ENCODE measurements at regions not wholly inside any gene's neighbourhood (a gene's known extent, or its start where the extent isn't known, plus 50 kb on each side); places are given as distances from the start of the nearest gene placed in this dataset.

DNA sequence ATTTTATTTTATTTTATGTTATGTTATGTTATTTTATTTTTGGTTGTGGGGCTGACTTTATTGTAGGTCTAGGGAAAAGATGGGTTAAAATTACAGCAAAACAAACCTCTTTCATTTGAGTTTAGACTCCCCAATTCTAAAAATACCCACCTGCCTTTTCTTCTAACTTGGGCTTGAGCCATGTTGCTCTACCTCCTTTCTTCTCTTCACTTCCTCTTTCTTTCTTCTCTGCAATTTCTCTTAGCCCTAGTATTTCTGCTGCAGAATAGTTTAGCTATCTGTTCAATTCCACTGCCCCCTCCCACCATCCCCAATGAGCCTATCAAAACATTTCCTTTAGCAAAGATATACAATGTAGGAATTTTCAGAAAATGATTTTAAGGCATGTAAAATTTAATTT lies 653.3 kb downstream of the ARAP2 start:
- no peaks in the 10 kb centered on the region for H3K9me3 ChIP-seq (ENCODE audit: control insufficient read depth in 2 of 2, insufficient read depth in 1 of 2, low read depth in 1 of 2, low read length in 1 of 2)
- DNase-seq (no peak), FAIRE-seq (no peak)
- no peaks in the 10 kb centered on the region for H3K36me3 ChIP-seq (ENCODE audit: control insufficient read depth in 3 of 3, insufficient read depth in 2 of 3, low read depth in 1 of 3, low read length in 3 of 3)
- no peak overlapping the region for H3K4me3 ChIP-seq (ENCODE audit: low read depth in 1 of 3, low read length in 3 of 3)
- no peak overlapping the region for H3K27ac ChIP-seq (ENCODE audit: low read depth in 1 of 3, low read length in 2 of 3)
- no peaks in the 10 kb centered on the region for H3K27me3 ChIP-seq (ENCODE audit: control insufficient read depth in 3 of 3, insufficient read depth in 3 of 3, low read length in 3 of 3)
- H3K4me1 ChIP-seq (ENCODE audit: control insufficient read depth in 3 of 3, insufficient read depth in 2 of 3, low read depth in 1 of 3, low read length in 2 of 3), result no peaks in the 10 kb centered on the region

DNA sequence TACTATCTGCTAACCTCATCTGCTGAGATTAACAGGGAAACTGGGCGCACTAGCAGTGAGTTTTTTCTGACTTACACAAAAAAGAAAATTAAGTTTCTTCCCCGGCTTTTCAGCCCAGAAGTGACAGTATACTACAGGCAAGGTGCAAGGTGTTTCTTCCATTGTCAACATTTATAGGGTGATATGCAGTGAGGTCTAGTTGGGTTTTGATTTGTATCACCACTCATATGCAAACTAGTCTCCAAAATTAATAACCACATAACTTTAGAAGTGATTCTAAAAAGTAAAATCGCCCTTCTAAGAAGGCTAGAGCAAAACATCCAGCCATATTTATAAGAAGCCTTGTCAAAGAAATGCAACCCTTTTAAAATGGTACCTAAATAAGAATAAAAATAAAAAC lies 640.1 kb downstream of the ARAP2 start:
- DNase-seq, result no peak
- H3K27ac ChIP-seq (ENCODE audit: low read depth in 1 of 3, low read length in 2 of 3), result no peak overlapping the region
- H3K4me1 ChIP-seq (ENCODE audit: control insufficient read depth in 3 of 3, insufficient read depth in 2 of 3, low read depth in 1 of 3, low read length in 2 of 3), result no peaks in the 10 kb centered on the region
- H3K4me3 ChIP-seq (ENCODE audit: low read depth in 1 of 3, low read length in 3 of 3), result no peak overlapping the region
- 71 to 83% (median 73%) methylated on average over 3 of the region's 3 CpGs for WGBS, 3 donors
- FAIRE-seq, result no peak
- H3K27me3 ChIP-seq (ENCODE audit: control insufficient read depth in 3 of 3, insufficient read depth in 3 of 3, low read length in 3 of 3), result no peaks in the 10 kb centered on the region
- H3K36me3 ChIP-seq (ENCODE audit: control insufficient read depth in 3 of 3, insufficient read depth in 2 of 3, low read depth in 1 of 3, low read length in 3 of 3), result no peaks in the 10 kb centered on the region
- no peaks in the 10 kb centered on the region for H3K9me3 ChIP-seq (ENCODE audit: control insufficient read depth in 2 of 2, insufficient read depth in 1 of 2, low read depth in 1 of 2, low read length in 1 of 2)

DNA sequence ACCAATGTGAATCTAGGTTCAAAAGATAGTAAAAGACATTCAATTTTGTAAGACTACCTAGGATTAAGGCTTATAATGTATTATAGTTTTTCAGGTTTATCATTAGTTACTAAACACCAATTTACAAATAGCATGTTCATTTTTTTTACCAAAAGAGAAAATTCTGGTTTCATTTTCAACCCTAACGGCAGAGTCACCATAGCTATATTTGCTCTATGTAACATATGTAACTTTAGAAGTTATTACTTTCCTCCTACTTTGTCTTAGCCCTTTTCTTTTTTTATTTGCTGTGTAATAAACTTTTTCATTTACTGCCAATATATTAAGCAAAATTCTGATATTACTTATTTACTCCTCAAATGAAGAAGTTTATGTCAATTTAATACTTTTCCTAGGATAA lies 639.6 kb downstream of the ARAP2 start:
- no peaks in the 10 kb centered on the region for H3K4me1 ChIP-seq (ENCODE audit: control insufficient read depth in 3 of 3, insufficient read depth in 2 of 3, low read depth in 1 of 3, low read length in 2 of 3)
- H3K36me3 ChIP-seq (ENCODE audit: control insufficient read depth in 3 of 3, insufficient read depth in 2 of 3, low read depth in 1 of 3, low read length in 3 of 3), result no peaks in the 10 kb centered on the region
- H3K4me3 ChIP-seq (ENCODE audit: low read depth in 1 of 3, low read length in 3 of 3), result no peak overlapping the region
- no peak for DNase-seq
- no peaks in the 10 kb centered on the region for H3K27me3 ChIP-seq (ENCODE audit: control insufficient read depth in 3 of 3, insufficient read depth in 3 of 3, low read length in 3 of 3)
- no peak for FAIRE-seq
- no peak overlapping the region for H3K27ac ChIP-seq (ENCODE audit: low read depth in 1 of 3, low read length in 2 of 3)
- 60 to 81% (median 80%) methylated on average over 1 of the region's 1 CpG for WGBS, 3 donors
- H3K9me3 ChIP-seq (ENCODE audit: control insufficient read depth in 2 of 2, insufficient read depth in 1 of 2, low read depth in 1 of 2, low read length in 1 of 2), result no peaks in the 10 kb centered on the region

DNA sequence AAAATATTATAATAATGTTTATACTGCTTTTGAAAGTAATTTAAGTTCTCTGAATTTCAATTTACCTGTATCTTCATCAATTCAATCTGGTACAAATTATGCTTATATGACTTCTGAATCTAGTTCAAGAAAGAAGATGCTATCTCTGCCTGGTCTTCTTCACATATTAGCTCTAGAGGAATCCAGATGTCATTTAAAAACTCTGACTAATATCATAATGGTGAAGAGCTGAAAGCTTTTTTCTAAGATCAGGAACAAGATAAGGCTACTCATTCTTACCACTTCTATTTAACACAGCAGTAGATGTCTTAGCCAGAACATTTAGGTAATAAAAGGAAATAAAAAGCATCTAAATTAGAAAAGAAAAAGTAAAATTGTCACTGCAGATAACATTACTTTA lies 636.1 kb downstream of the ARAP2 start:
- no peaks in the 10 kb centered on the region for H3K4me1 ChIP-seq (ENCODE audit: control insufficient read depth in 3 of 3, insufficient read depth in 2 of 3, low read depth in 1 of 3, low read length in 2 of 3)
- H3K9me3 ChIP-seq (ENCODE audit: control insufficient read depth in 2 of 2, insufficient read depth in 1 of 2, low read depth in 1 of 2, low read length in 1 of 2), result no peaks in the 10 kb centered on the region
- FAIRE-seq (no peak), DNase-seq (no peak)
- no peak overlapping the region for H3K4me3 ChIP-seq (ENCODE audit: low read depth in 1 of 3, low read length in 3 of 3)
- H3K27ac ChIP-seq (ENCODE audit: low read depth in 1 of 3, low read length in 2 of 3), result no peak overlapping the region
- H3K27me3 ChIP-seq (ENCODE audit: control insufficient read depth in 3 of 3, insufficient read depth in 3 of 3, low read length in 3 of 3), result no peaks in the 10 kb centered on the region
- no peaks in the 10 kb centered on the region for H3K36me3 ChIP-seq (ENCODE audit: control insufficient read depth in 3 of 3, insufficient read depth in 2 of 3, low read depth in 1 of 3, low read length in 3 of 3)

DNA sequence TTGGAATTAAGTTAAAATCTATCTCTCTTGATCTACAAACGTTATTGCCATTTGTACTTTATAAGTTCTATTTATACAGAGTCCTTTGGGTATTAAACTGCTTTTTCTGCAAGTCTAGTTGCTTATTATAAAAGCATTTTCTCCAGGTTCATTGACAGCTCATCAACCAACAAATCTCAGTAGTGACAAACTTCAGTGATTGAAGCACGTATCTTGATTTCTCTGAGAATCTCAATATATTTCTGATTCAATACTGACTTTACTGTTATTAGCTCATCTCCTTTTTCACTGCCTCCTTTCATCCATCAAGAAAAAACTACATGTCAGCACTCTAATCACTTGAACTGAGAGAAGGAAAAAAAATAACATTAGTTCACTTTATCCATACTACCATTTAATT lies 630.2 kb downstream of the ARAP2 start:
- H3K4me3 ChIP-seq (ENCODE audit: low read depth in 1 of 3, low read length in 3 of 3), result no peak overlapping the region
- H3K27me3 ChIP-seq (ENCODE audit: control insufficient read depth in 3 of 3, insufficient read depth in 3 of 3, low read length in 3 of 3), result no peaks in the 10 kb centered on the region
- WGBS, 3 donors, result 55 to 59% (median 57%) methylated on average over 2 of the region's 2 CpGs
- DNase-seq, result no peak
- FAIRE-seq, result no peak
- H3K36me3 ChIP-seq (ENCODE audit: control insufficient read depth in 3 of 3, insufficient read depth in 2 of 3, low read depth in 1 of 3, low read length in 3 of 3), result no peaks in the 10 kb centered on the region
- no peak overlapping the region for H3K27ac ChIP-seq (ENCODE audit: low read depth in 1 of 3, low read length in 2 of 3)
- H3K9me3 ChIP-seq (ENCODE audit: control insufficient read depth in 2 of 2, insufficient read depth in 1 of 2, low read depth in 1 of 2, low read length in 1 of 2), result no peaks in the 10 kb centered on the region
- no peaks in the 10 kb centered on the region for H3K4me1 ChIP-seq (ENCODE audit: control insufficient read depth in 3 of 3, insufficient read depth in 2 of 3, low read depth in 1 of 3, low read length in 2 of 3)

DNA sequence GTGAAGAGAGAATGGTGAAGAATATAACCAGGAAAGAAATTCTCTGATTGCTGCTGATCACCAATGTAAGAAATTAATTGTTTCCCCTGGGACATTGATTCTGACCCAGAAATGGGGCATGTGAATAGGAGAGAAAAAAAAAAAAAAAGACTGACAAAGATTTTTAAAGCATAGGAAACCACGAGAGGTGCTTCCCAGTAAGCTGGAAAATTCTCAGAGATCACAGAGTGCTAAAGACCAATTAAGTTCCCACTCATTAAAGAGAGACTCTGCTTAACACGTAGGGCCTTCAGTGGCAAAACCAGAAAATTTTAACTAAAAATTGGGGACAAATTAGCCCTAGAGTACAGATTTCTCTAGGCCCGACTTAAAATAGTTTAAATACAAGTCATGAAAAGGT lies 604.4 kb downstream of the ARAP2 start:
- Histone ChIP-seq H3K4me1 (ENCODE audit: control insufficient read depth in 3 of 3, insufficient read depth in 2 of 3, low read depth in 1 of 3, low read length in 2 of 3) (no peaks in the 10 kb centered on the region), H3K36me3 (ENCODE audit: control insufficient read depth in 3 of 3, insufficient read depth in 2 of 3, low read depth in 1 of 3, low read length in 3 of 3) (no peaks in the 10 kb centered on the region), H3K9me3 (ENCODE audit: control insufficient read depth in 2 of 2, insufficient read depth in 1 of 2, low read depth in 1 of 2, low read length in 1 of 2) (no peaks in the 10 kb centered on the region), H3K4me3 (ENCODE audit: low read depth in 1 of 3, low read length in 3 of 3) (no peak overlapping the region), H3K27me3 (ENCODE audit: control insufficient read depth in 3 of 3, insufficient read depth in 3 of 3, low read length in 3 of 3) (no peaks in the 10 kb centered on the region), H3K27ac (ENCODE audit: low read depth in 1 of 3, low read length in 2 of 3) (no peak overlapping the region)
- FAIRE-seq (no peak), DNase-seq (no peak)
- WGBS, 3 donors, result 46 to 71% (median 48%) methylated on average over 3 of the region's 3 CpGs

DNA sequence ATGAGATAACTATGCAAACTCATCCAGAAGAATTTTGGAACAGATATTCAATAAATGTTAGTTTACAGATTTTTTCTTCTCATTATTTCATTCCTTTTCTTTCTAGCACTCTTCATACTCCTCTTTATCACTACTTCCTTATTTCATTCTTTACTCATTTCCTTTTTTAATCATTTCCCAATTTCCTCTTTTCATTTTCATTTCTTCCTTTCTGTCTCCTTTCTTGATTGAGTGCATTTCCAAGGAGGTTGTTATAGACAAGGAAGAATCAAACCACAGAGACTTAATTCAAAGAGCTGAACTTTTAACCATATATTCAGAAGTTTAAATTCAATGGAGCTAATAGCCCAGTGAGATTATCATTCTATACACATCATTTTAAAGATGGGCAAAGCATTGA lies 600.7 kb downstream of the ARAP2 start:
- Histone ChIP-seq H3K4me3 (ENCODE audit: low read depth in 1 of 3, low read length in 3 of 3) (no peak overlapping the region), H3K9me3 (ENCODE audit: control insufficient read depth in 2 of 2, insufficient read depth in 1 of 2, low read depth in 1 of 2, low read length in 1 of 2) (no peaks in the 10 kb centered on the region), H3K27me3 (ENCODE audit: control insufficient read depth in 3 of 3, insufficient read depth in 3 of 3, low read length in 3 of 3) (no peaks in the 10 kb centered on the region), H3K36me3 (ENCODE audit: control insufficient read depth in 3 of 3, insufficient read depth in 2 of 3, low read depth in 1 of 3, low read length in 3 of 3) (no peaks in the 10 kb centered on the region), H3K27ac (ENCODE audit: low read depth in 1 of 3, low read length in 2 of 3) (no peak overlapping the region), H3K4me1 (ENCODE audit: control insufficient read depth in 3 of 3, insufficient read depth in 2 of 3, low read depth in 1 of 3, low read length in 2 of 3) (no peaks in the 10 kb centered on the region)
- no peak for DNase-seq
- FAIRE-seq, result no peak

DNA sequence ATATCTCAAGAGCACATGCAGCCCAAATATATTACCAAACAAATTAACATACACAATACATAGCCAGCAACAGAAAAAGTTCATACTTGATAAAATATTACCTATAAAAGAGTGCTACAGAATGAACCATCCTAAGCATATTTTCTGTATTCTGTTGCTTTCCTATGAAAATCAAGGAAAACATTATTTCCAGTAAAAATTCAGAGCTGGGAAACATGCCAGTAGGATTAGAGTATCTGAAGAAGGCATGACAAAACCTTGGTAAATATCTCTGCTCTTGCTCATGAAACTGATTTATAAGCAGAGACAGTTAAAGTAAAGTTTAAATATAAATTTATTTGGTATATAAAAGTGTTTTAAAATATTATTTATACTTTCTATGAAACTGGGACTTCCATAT lies 599.7 kb downstream of the ARAP2 start:
- H3K27ac ChIP-seq (ENCODE audit: low read depth in 1 of 3, low read length in 2 of 3), result no peak overlapping the region
- FAIRE-seq (no peak), DNase-seq (no peak)
- H3K27me3 ChIP-seq (ENCODE audit: control insufficient read depth in 3 of 3, insufficient read depth in 3 of 3, low read length in 3 of 3), result no peaks in the 10 kb centered on the region
- H3K9me3 ChIP-seq (ENCODE audit: control insufficient read depth in 2 of 2, insufficient read depth in 1 of 2, low read depth in 1 of 2, low read length in 1 of 2), result no peaks in the 10 kb centered on the region
- no peaks in the 10 kb centered on the region for H3K4me1 ChIP-seq (ENCODE audit: control insufficient read depth in 3 of 3, insufficient read depth in 2 of 3, low read depth in 1 of 3, low read length in 2 of 3)
- H3K4me3 ChIP-seq (ENCODE audit: low read depth in 1 of 3, low read length in 3 of 3), result no peak overlapping the region
- no peaks in the 10 kb centered on the region for H3K36me3 ChIP-seq (ENCODE audit: control insufficient read depth in 3 of 3, insufficient read depth in 2 of 3, low read depth in 1 of 3, low read length in 3 of 3)

DNA sequence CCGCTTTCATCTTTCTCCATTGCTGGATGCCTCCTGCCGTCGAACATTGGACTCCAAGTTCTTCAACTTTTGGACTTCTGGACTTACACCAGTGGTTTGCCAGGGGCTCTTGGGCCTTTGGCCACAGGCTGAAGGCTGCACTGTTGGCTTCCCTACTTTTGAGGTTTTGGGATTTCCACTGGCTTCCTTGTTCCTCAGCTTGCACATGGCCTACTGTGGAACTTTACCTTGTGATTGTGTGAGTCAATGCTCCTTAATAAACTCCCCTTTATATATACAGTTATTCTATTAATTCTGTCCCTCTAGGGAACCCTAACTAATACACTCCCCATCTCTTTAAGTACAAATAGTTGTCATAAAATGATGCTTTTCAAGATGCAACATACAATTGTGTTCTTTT lies 595.3 kb downstream of the ARAP2 start:
- 90 to 96% (median 94%) methylated on average over 3 of the region's 3 CpGs for whole genome bisulfite sequencing, 3 donors
- Histone ChIP-seq H3K27me3 (ENCODE audit: control insufficient read depth in 3 of 3, insufficient read depth in 3 of 3, low read length in 3 of 3) (no peaks in the 10 kb centered on the region), H3K36me3 (ENCODE audit: control insufficient read depth in 3 of 3, insufficient read depth in 2 of 3, low read depth in 1 of 3, low read length in 3 of 3) (no peaks in the 10 kb centered on the region), H3K4me3 (ENCODE audit: low read depth in 1 of 3, low read length in 3 of 3) (no peak overlapping the region), H3K27ac (ENCODE audit: low read depth in 1 of 3, low read length in 2 of 3) (no peak overlapping the region), H3K9me3 (ENCODE audit: control insufficient read depth in 2 of 2, insufficient read depth in 1 of 2, low read depth in 1 of 2, low read length in 1 of 2) (no peaks in the 10 kb centered on the region), H3K4me1 (ENCODE audit: control insufficient read depth in 3 of 3, insufficient read depth in 2 of 3, low read depth in 1 of 3, low read length in 2 of 3) (no peaks in the 10 kb centered on the region)
- FAIRE-seq, result no peak
- DNase-seq, result no peak

All from small intestine (tissue), 7 donors.